ENCODE measurements at regions not wholly inside any gene's neighbourhood (a gene's known extent, or its start where the extent isn't known, plus 50 kb on each side); places are given as distances from the start of the nearest gene placed in this dataset.

GRCh38 chr4:24411806-24412205 is 172.5 kb downstream of the DHX15 start:
- TF ChIP-seq CTCF (conservative IDR thresholded peaks at IDR 0.05; ENCODE audit: low read length) (no peak), EZH2phosphoT487 (IDR thresholded peaks at IDR 0.05; ENCODE audit: borderline replicate concordance) (no peak)
